B cell (primary cell): ENCODE measurements at regions not wholly inside any gene's neighbourhood (a gene's known extent, or its start where the extent isn't known, plus 50 kb on each side); places are given as distances from the start of the nearest gene placed in this dataset.

ENCODE experiments used
- ATAC-seq: fragments of 200-7000 bp; cut with Tn5 transposase; one replicate; pipeline ENCODE4 v1.10.0; 2021; ENCODE audit warnings: low read depth, mild to moderate bottlenecking, moderate number of reproducible peaks, moderate library complexity
- CTCF ChIA-PET: fragments of 350-600 bp; sonication (Branson Sonifier 250); formaldehyde crosslinking; loops from one replicate; lab custom pipeline; 2021; ENCODE audit warnings: antibody characterized with exemption, inconsistent platforms; lab: Charles Lee
- POLR2A ChIA-PET: fragments of 350-600 bp; sonication (Branson Sonifier 250); formaldehyde crosslinking; loops from one replicate; lab custom pipeline; 2021; ENCODE audit warnings: antibody characterized with exemption; lab: Charles Lee
- DNase-seq: peaks from one replicate; pipeline ENCODE4 v3.0.0; 2013
- H2AFZ ChIP-seq: 2 replicates; pipeline ENCODE4 v1.6.1; 2012; ENCODE audit warnings: mild to moderate bottlenecking, low read depth, low read length; ENCODE audit not compliant: insufficient read depth, poor library complexity, severe bottlenecking
- H3K27ac ChIP-seq, 2 donors: 1 replicate in 1 of 2; 2 replicates in 1 of 2; pipeline ENCODE4 v1.5.1; 2012 to 2013; ENCODE audit warnings: low read length in 2 of 2, mild to moderate bottlenecking in 2 of 2, moderate library complexity in 1 of 2
- H3K27me3 ChIP-seq, 4 experiments: fragments of 200-600 bp in 1 of 4; sonication (generic) in 1 of 4; replicated peaks in 1 of 4; 1 replicate in 2 of 4; 2 replicates in 2 of 4; pipeline versions ENCODE4 v1.6.1 to v1.7.0; 2013 to 2016; ENCODE audit warnings: low read length in 3 of 4, mild to moderate bottlenecking in 2 of 4, mixed read lengths in 1 of 4, moderate library complexity in 1 of 4; ENCODE audit not compliant: insufficient read depth in 4 of 4, control insufficient read depth in 3 of 4; ENCODE audit errors: control extremely low read depth in 1 of 4
- H3K36me3 ChIP-seq, 2 experiments: replicated peaks in 1 of 2; 1 replicate in 1 of 2; 2 replicates in 1 of 2; pipeline versions ENCODE4 v1.6.1 to v1.7.1; 2013; ENCODE audit warnings: low read length in 1 of 2; ENCODE audit not compliant: insufficient read depth in 2 of 2, control insufficient read depth in 1 of 2; ENCODE audit errors: control extremely low read depth in 1 of 2, extremely low read depth in 1 of 2
- H3K4me1 ChIP-seq, 2 donors: fragments of 200-600 bp in 1 of 2; sonication (generic) in 1 of 2; 1 replicate in 1 of 2; 2 replicates in 1 of 2; pipeline versions ENCODE4 v1.5.1 to v1.6.1; 2013 to 2017; ENCODE audit warnings: low read length in 2 of 2; ENCODE audit not compliant: control insufficient read depth in 2 of 2, insufficient read depth in 2 of 2
- H3K4me2 ChIP-seq: replicated peaks from 2 replicates; pipeline ENCODE3; 2012; ENCODE audit warnings: mild to moderate bottlenecking, low read depth, low read length; ENCODE audit not compliant: poor library complexity, severe bottlenecking
- H3K4me3 ChIP-seq, 5 experiments: fragments of 200-600 bp in 1 of 5; sonication (generic) in 1 of 5; 1 replicate in 3 of 5; 2 replicates in 2 of 5; pipeline versions ENCODE4 v1.5.1 to v1.7.0; 2011 to 2016; ENCODE audit warnings: low read length in 4 of 5, mild to moderate bottlenecking in 4 of 5, low read depth in 2 of 5, control low read depth in 1 of 5, moderate library complexity in 1 of 5; ENCODE audit not compliant: insufficient read depth in 1 of 5; ENCODE audit errors: control extremely low read depth in 1 of 5, extremely low read depth in 1 of 5
- H3K79me2 ChIP-seq: fragments of 200-600 bp; sonication (generic); one replicate; pipeline ENCODE4 v1.6.0; 2016; ENCODE audit warnings: low read length; ENCODE audit not compliant: control insufficient read depth, insufficient read depth
- H3K9ac ChIP-seq: fragments of 200-600 bp; sonication (generic); 2 replicates; pipeline ENCODE4 v1.6.1; 2017; ENCODE audit warnings: mild to moderate bottlenecking, low read length, moderate library complexity
- H3K9me3 ChIP-seq, 3 donors: one replicate each; pipeline versions ENCODE4 v1.6.1 to v1.7.1; 2013; ENCODE audit warnings: low read length in 2 of 3; ENCODE audit not compliant: control insufficient read depth in 2 of 3, insufficient read depth in 1 of 3; ENCODE audit errors: control extremely low read depth in 1 of 3
- H4K20me1 ChIP-seq: 2 replicates; pipeline ENCODE4 v1.6.0; 2012; ENCODE audit warnings: mild to moderate bottlenecking, low read length; ENCODE audit not compliant: insufficient read depth, control insufficient read depth, poor library complexity, severe bottlenecking
- H3K27ac Mint-ChIP-seq: one replicate; pipeline ENCODE4 v1.8.0; 2021; ENCODE audit warnings: mixed read lengths
- H3K27me3 Mint-ChIP-seq: one replicate; pipeline ENCODE4 v1.8.0; 2021; ENCODE audit warnings: mixed read lengths
- H3K4me1 Mint-ChIP-seq: one replicate; pipeline ENCODE4 v1.8.0; 2021; ENCODE audit warnings: mixed read lengths
- H3K4me3 Mint-ChIP-seq: one replicate; pipeline ENCODE4 v1.8.0; 2021; ENCODE audit warnings: mixed read lengths
- H3K9me3 Mint-ChIP-seq: one replicate; pipeline ENCODE4 v1.8.0; 2022; ENCODE audit warnings: mixed read lengths; ENCODE audit not compliant: insufficient read depth
- CTCF ChIP-seq: fragments of 200-600 bp; IDR thresholded peaks from one replicate; pipeline ENCODE4 v1.8.0; 2022; ENCODE audit warnings: antibody characterized with exemption, mild to moderate bottlenecking
- EZH2 ChIP-seq: IDR thresholded peaks from 2 replicates; pipeline ENCODE4 v1.6.1; 2012; ENCODE audit warnings: borderline replicate concordance, low read depth, mild to moderate bottlenecking, moderate library complexity, low read length; ENCODE audit not compliant: insufficient read depth, poor library complexity, severe bottlenecking
- WGBS: methylation state at CpG from one replicate; pipeline ENCODE4 v1.1.5; 2013; ENCODE audit warnings: missing lambda C conversion rate; ENCODE audit not compliant: insufficient coverage; 5-methylcytosine and 5-hydroxymethylcytosine counted together
- intact Hi-C: fragments of 100-400 bp; cut with micrococcal nuclease; formaldehyde crosslinking; loops from one replicate; pipeline ENCODE4 v1.10.0; 2022

GRCh38 chr1:79966438-79966837, 959.9 kb upstream of the ADGRL4 start:
- POLR2A ChIA-PET: no interaction called here
- no peak for TF ChIP-seq CTCF
- TF ChIP-seq EZH2: no peak
- DNase-seq: no peak

GRCh38 chr1:79959635-79960034, 953.1 kb upstream of the ADGRL4 start:
- Histone ChIP-seq H3K36me3 (no peaks in the 10 kb centered on the region), H3K9me3 (peaks cover 0 to 9% (median 5%) of the 10 kb centered on the region in 3 donors), H3K27ac (no peak overlapping the region), H3K4me2 (no peak overlapping the region), H3K9ac (no peak overlapping the region), H3K79me2 (no peaks in the 10 kb centered on the region), H3K4me3 (no peak overlapping the region), H2AFZ (no peak overlapping the region), H3K4me1 (no peaks in the 10 kb centered on the region), H3K27me3 (no peaks in the 10 kb centered on the region), H4K20me1 (no peaks in the 10 kb centered on the region)
- ChIA-PET CTCF (no interaction called here), POLR2A (no interaction called here)
- Mint-ChIP-seq H3K4me1 (no peaks in the 10 kb centered on the region), H3K4me3 (no peak overlapping the region), H3K9me3 (peaks cover 3% of the 10 kb centered on the region), H3K27ac (no peak overlapping the region), H3K27me3 (no peaks in the 10 kb centered on the region)
- ATAC-seq (no peak), DNase-seq (no peak)
- intact Hi-C loops: no loop called here
- TF ChIP-seq EZH2 (no peak), CTCF (no peak)
- WGBS: no CpG with 5 or more reads among the region's 1 CpG

More at GRCh38 chr1:79966438-79966837, 959.9 kb upstream of the ADGRL4 start:
- no peak for ATAC-seq
- no peak overlapping the region for H2AFZ ChIP-seq
- no peaks in the 10 kb centered on the region for H3K79me2 ChIP-seq
- CTCF ChIA-PET: no interaction called here
- H4K20me1 ChIP-seq: no peaks in the 10 kb centered on the region
- H3K4me3 ChIP-seq: no peak overlapping the region
- no peak overlapping the region for H3K27ac Mint-ChIP-seq
- H3K36me3 ChIP-seq: no peaks in the 10 kb centered on the region
- H3K4me3 Mint-ChIP-seq: no peak overlapping the region
- H3K4me1 Mint-ChIP-seq: no peaks in the 10 kb centered on the region
- WGBS: no CpG with 5 or more reads among the region's 2 CpGs
- H3K9me3 ChIP-seq: no peaks in the 10 kb centered on the region
- no peak overlapping the region for H3K27ac ChIP-seq
- no peak overlapping the region for H3K9ac ChIP-seq
- H3K27me3 ChIP-seq: no peaks in the 10 kb centered on the region
- H3K4me2 ChIP-seq: no peak overlapping the region
- intact Hi-C loops: no loop called here
- H3K27me3 Mint-ChIP-seq: no peaks in the 10 kb centered on the region
- no peaks in the 10 kb centered on the region for H3K4me1 ChIP-seq
- H3K9me3 Mint-ChIP-seq: peaks cover 6% of the 10 kb centered on the region
